ENCODE measurements at regions not wholly inside any gene's neighbourhood (a gene's known extent, or its start where the extent isn't known, plus 50 kb on each side); places are given as distances from the start of the nearest gene placed in this dataset.

DNA sequence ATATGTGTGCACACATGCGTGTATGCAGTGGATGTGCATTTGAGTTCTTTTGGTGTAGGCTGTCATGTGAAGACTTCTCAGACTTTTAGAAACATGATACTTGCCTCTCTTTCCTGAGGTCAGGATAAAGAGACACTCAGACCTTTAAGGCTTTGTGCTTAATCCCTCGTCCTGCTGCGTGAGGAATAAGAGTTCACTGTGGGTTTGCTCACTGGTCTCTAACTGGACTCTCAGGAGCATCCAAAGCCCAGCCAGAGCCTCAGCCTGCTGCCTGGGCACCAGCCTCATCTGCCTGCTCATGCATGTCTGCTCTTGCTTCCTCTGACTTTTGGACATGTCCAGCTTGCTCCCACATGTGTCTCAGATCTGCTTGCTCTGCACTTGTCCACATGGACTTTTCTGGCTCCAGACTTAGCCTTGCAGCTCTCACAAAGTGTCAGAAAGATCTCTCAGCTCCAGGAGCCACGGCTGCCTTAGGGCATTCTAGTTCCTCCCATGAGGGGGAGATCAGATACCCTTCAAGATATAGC is 65.1 kb upstream of the ZNF366 start:
- no peak for TF ChIP-seq POLR2A (IDR thresholded peaks at IDR 0.05)
- TF ChIP-seq, protein P1, sequence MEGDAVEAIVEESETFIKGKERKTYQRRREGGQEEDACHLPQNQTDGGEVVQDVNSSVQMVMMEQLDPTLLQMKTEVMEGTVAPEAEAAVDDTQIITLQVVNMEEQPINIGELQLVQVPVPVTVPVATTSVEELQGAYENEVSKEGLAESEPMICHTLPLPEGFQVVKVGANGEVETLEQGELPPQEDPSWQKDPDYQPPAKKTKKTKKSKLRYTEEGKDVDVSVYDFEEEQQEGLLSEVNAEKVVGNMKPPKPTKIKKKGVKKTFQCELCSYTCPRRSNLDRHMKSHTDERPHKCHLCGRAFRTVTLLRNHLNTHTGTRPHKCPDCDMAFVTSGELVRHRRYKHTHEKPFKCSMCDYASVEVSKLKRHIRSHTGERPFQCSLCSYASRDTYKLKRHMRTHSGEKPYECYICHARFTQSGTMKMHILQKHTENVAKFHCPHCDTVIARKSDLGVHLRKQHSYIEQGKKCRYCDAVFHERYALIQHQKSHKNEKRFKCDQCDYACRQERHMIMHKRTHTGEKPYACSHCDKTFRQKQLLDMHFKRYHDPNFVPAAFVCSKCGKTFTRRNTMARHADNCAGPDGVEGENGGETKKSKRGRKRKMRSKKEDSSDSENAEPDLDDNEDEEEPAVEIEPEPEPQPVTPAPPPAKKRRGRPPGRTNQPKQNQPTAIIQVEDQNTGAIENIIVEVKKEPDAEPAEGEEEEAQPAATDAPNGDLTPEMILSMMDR (IDR thresholded peaks at IDR 0.05), result no peak

Measured in right lobe of liver (tissue), 4 donors.